NB4 (cell line): ENCODE measurements at regions not wholly inside any gene's neighbourhood (a gene's known extent, or its start where the extent isn't known, plus 50 kb on each side); places are given as distances from the start of the nearest gene placed in this dataset.
A peak's percentile ranks its signal among the peaks of the same experiment; 100 is the strongest.

Experiments used
- DNase-seq: peaks from one replicate; pipeline ENCODE4 v3.0.0; 2010; ENCODE audit warnings: low read depth
- H3K4me3 ChIP-seq: one replicate; pipeline ENCODE4 v1.5.1; 2011; ENCODE audit warnings: mild to moderate bottlenecking, low read depth, low read length, moderate library complexity
- MYC ChIP-seq: IDR thresholded peaks from 2 replicates; pipeline ENCODE4 v1.6.1; 2011; ENCODE audit warnings: low read depth, low read length
- POLR2A ChIP-seq: IDR thresholded peaks from 2 replicates; pipeline ENCODE4 v1.6.1; 2011; ENCODE audit warnings: mild to moderate bottlenecking; ENCODE audit not compliant: insufficient read length; ENCODE audit errors: extremely low read depth
- TF ChIP-seq, protein P1 (sequence below): IDR thresholded peaks from 2 replicates; pipeline ENCODE4 v1.6.1; 2011; ENCODE audit warnings: low read depth, low read length
- TF ChIP-seq, protein P2 (sequence below): IDR thresholded peaks from one replicate; pipeline ENCODE4 v1.5.1; 2012; ENCODE audit warnings: low read depth, low read length

DNA sequence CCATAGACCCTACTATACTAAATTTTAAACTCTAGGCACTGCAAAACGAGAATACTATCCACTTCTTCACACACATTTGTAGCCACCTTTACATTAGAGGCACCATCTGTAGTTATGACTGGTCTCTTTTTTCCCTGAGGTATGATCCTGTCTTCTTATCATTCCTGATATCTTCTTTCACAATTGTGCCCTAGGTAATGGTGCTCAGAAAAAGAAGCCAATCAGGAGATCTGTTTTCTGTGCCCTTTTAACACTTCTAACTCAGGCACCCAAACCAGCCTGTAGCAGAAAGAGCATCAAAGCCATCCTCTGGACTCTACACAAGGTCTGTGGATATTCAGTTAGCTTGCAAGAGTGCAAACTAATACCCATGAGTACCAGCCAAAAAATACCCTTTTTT is 149.7 kb upstream of the SGK1 start:
- DNase-seq: no peak
- TF ChIP-seq POLR2A (no peak), MYC (no peak)
- TF ChIP-seq, protein P1, sequence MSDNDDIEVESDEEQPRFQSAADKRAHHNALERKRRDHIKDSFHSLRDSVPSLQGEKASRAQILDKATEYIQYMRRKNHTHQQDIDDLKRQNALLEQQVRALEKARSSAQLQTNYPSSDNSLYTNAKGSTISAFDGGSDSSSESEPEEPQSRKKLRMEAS: no peak
- TF ChIP-seq, protein P2, sequence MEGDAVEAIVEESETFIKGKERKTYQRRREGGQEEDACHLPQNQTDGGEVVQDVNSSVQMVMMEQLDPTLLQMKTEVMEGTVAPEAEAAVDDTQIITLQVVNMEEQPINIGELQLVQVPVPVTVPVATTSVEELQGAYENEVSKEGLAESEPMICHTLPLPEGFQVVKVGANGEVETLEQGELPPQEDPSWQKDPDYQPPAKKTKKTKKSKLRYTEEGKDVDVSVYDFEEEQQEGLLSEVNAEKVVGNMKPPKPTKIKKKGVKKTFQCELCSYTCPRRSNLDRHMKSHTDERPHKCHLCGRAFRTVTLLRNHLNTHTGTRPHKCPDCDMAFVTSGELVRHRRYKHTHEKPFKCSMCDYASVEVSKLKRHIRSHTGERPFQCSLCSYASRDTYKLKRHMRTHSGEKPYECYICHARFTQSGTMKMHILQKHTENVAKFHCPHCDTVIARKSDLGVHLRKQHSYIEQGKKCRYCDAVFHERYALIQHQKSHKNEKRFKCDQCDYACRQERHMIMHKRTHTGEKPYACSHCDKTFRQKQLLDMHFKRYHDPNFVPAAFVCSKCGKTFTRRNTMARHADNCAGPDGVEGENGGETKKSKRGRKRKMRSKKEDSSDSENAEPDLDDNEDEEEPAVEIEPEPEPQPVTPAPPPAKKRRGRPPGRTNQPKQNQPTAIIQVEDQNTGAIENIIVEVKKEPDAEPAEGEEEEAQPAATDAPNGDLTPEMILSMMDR: no peak
- no peak overlapping the region for H3K4me3 ChIP-seq

DNA sequence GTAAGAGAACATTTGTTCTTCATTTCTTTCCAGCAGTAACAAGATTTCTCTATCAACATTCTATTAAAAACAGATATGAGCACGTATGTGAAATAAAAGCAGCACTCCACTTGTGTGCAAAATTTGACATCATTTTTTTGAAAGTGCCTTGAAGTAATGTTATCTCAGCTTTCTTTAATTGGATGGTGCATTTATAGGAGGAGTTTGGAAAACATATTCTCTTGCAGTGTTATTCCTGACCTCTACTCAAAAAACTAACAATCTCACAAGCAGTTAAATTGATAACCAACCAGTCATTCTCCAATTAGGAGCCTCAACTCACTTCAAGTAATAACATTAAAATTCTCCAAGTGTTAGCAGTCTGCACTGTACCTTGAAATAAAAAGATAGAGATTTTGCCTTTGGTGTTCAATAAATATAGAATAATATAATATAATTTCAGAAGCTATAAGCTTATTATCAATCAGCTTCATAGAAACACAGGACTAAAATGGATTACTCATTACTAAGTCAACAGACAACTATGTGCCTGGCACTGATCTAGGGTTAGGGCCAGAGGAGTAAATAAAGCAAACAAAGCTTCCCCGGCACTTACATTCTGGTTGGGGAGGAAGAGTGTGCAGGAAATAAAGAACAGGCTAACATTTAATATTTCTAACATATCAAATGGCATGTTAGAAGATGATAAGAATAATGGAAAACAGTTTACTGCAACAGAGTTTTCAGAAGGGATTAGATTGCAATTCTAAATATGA is 149.0 kb upstream of the SGK1 start:
- DNase-seq: no peak
- no peak overlapping the region for H3K4me3 ChIP-seq
- TF ChIP-seq POLR2A: no peak
- TF ChIP-seq, protein P2: no peak

DNA sequence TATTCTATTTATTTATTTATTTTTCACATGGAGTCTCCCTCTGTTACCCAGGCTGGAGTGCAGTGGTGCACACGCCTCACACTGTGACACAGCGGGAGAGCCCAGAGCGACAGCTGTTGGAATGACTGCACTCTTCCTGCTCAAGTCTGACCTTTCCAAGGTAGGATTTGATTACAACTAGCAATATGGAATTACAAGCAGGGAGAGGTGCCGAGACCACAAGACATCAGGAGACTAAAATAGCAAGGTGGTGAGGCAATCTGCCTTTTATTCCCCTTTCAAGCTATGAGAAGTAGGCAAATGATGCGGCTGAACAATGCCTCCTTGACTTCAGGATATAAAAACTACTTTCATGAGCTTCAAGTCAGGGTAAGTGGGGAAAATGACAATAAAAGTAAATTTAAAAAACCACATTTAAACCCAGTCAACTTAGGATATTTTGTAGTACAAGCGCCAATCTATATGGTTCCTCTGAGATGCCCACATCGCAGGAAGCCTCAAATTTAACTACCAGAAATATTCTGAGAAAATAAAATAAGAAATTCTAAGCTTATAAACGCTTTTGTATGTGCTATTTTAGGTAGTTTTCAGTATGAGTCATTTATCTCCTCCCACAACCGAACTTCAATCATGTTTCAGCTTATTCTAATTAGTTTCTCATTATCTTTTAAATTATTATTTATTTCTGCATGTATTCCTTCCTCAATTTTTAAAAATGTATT is 146.9 kb upstream of the SGK1 start:
- DNase-seq: peak; percentile 21
- TF ChIP-seq, protein P2: no peak
- TF ChIP-seq MYC (no peak), POLR2A (no peak)
- TF ChIP-seq, protein P1: no peak
- no peak overlapping the region for H3K4me3 ChIP-seq

DNA sequence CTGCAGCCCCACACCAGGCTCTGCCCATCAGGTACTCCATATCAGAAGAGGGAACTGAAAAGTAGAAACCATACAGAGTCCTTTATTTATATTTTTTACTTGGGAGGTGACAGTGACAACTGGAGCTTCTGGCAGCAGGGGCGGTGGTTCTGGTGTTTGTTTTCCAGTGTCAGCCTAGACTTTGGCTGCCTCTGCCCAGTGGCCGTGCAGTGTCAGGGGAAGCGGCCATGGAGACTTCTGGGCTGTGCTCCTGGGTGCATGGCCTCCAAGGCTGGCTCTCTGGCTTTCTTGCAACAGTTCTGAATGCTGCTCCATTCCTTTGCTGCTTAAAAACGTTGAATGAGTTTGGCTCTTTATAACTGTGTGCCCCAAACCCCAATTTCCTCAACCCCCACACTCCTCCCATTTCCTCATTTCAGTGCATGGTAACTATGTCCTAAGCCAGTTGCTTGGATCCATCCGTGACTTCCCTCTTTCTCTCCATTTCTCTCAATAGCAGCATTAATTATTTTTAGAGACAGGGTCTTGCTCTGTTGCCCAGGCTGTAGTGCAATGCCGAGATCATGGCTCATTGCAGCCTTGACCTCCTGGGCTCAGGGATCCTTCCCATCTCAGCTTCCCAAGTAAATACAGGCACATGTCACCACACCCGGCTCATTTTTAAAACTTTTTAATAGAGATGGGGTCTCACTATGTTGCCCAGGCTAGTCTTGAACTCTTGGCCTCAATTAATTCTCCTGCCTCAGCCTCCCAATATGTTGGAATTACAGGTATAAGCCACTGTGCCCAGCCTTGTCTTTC is 141.1 kb upstream of the SGK1 start:
- TF ChIP-seq POLR2A (no peak), MYC (no peak)
- TF ChIP-seq, protein P1: no peak
- TF ChIP-seq, protein P2: no peak
- DNase-seq: peak; percentile 40
- H3K4me3 ChIP-seq: no peak overlapping the region

DNA sequence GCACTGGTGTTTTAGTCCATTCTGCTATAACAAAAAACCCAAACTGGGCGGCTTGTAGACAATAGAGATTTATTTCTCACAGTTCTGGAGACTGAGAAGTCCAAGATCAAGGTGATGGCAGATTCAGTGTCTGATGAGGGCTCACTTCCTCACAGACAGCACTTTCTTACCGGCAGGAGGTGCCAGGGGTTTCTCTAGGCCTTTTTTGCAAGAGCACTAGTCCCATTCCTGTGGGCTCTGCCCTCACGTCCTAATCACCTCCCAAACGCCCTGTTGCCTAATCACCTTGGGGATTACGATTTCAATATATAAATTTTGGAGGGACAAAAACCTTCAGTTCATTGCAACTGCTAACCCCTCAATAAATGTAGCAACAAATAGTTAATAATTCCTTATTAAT is 140.0 kb upstream of the SGK1 start:
- DNase-seq: peak; percentile 49
- TF ChIP-seq, protein P2: no peak
- no peak for TF ChIP-seq POLR2A
- TF ChIP-seq, protein P1: no peak
- TF ChIP-seq MYC: no peak
- no peak overlapping the region for H3K4me3 ChIP-seq
